Esophagus muscularis mucosa (tissue), 4 donors: ENCODE measurements at regions not wholly inside any gene's neighbourhood (a gene's known extent, or its start where the extent isn't known, plus 50 kb on each side); places are given as distances from the start of the nearest gene placed in this dataset.

Experiments
- DNase-seq: peaks from one replicate; pipeline ENCODE4 v3.0.0-alpha.2; 2017; ENCODE audit errors: extremely low spot score
- H3K27ac ChIP-seq, 4 donors: fragments of 200-600 bp; sonication (generic); replicated peaks in 1 of 4; 1 replicate in 3 of 4; 2 replicates in 1 of 4; pipeline ENCODE4 v1.5.1; 2016 to 2019; ENCODE audit warnings: mild to moderate bottlenecking in 1 of 4
- H3K27me3 ChIP-seq, 4 donors: fragments of 200-600 bp; sonication (generic); one replicate each; pipeline versions ENCODE4 v1.5.1 to v1.6.0; 2016 to 2019
- H3K36me3 ChIP-seq, 4 donors: fragments of 200-600 bp; sonication (generic); one replicate each; pipeline ENCODE4 v1.5.1; 2016 to 2019
- H3K4me1 ChIP-seq, 4 donors: fragments of 200-600 bp; sonication (generic); one replicate each; pipeline ENCODE4 v1.5.1; 2016 to 2019
- H3K4me3 ChIP-seq, 4 donors: fragments of 200-600 bp; sonication (generic); 1 replicate in 2 of 4; 2 replicates in 2 of 4; pipeline ENCODE4 v1.5.1; 2016 to 2019; ENCODE audit warnings: mild to moderate bottlenecking in 4 of 4, moderate library complexity in 1 of 4
- H3K9me3 ChIP-seq, 4 donors: fragments of 200-600 bp; sonication (generic); 1 replicate in 3 of 4; 2 replicates in 1 of 4; pipeline ENCODE4 v1.5.1; 2016 to 2019
- CTCF ChIP-seq, 3 experiments: fragments of 200-600 bp in 2 of 3; fragments of 450-650 bp in 1 of 3; sonication (generic) in 2 of 3; IDR thresholded peaks; one replicate each; pipeline ENCODE4 v1.5.1; 2017 to 2019; ENCODE audit warnings: antibody characterized with exemption in 3 of 3, mild to moderate bottlenecking in 2 of 3, moderate library complexity in 1 of 3
- EP300 ChIP-seq: sonication (generic); formaldehyde crosslinking; IDR thresholded peaks from one replicate; pipeline ENCODE4 v1.6.1; 2017; ENCODE audit warnings: antibody characterized with exemption
- POLR2A ChIP-seq: fragments of 450-650 bp; IDR thresholded peaks from one replicate; pipeline ENCODE4 v1.6.1; 2017; ENCODE audit warnings: antibody characterized with exemption, moderate library complexity, mild to moderate bottlenecking, low read depth
- POLR2AphosphoS5 ChIP-seq, 2 donors: sonication (generic); formaldehyde crosslinking; IDR thresholded peaks; one replicate each; pipeline ENCODE4 v1.6.1; 2017; ENCODE audit warnings: antibody characterized with exemption in 2 of 2
- WGBS: methylation state at CpG from one replicate; pipeline ENCODE4 v1.1.5; 2018; 5-methylcytosine and 5-hydroxymethylcytosine counted together
- intact Hi-C: fragments of 100-400 bp; cut with DNase I; formaldehyde crosslinking; loops from one replicate; pipeline ENCODE4 v1.15.1; 2023

DNA sequence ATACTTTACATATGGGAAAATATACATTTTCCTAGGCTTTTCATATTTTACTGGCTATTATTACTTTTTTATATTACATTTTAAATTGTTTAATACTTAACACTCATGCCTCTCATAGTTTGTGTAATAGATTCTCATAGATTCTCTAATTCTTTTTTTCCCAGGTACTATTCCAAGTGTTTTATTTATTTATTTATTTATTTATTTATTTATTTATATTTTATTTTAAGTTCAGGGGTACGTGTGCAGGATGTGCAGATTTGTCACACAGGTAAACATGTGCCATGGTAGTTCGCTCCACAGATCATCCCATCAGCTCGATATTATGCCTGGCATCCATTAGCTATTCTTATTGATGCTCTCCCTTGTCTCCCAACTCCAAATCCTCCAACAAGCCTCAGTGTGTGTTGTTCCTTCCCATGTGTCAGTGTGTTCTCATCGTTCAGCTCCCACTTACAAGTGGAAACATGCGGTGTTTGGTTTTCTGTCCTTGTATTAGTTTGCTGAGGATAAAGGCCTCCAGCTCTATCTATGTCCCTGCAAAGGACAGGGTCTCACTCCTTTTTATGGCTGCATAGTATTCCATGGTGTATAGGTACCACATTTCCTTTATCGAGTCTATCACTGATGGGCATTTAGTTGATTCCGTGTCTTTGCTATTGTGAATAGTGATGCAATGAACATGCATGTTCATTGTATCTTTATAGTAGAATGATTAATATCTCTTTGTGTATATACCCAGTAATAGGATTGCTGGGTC is 205.4 kb upstream of the P2RY1 start:
- Histone ChIP-seq H3K4me1 (no peaks in the 10 kb centered on the region), H3K27me3 (no peaks in the 10 kb centered on the region), H3K27ac (no peak overlapping the region), H3K36me3 (no peaks in the 10 kb centered on the region), H3K9me3 (no peaks in the 10 kb centered on the region), H3K4me3 (no peak overlapping the region)
- WGBS = 86% methylated on average over 7 of the region's 7 CpGs
- intact Hi-C loops = no loop called here
- TF ChIP-seq CTCF (IDR thresholded peaks at IDR 0.05) (no peak), POLR2AphosphoS5 (IDR thresholded peaks at IDR 0.05) (no peak), EP300 (no peak), POLR2A (no peak)
- no peak for DNase-seq

GRCh38 chr3:152635389-152635788 is 199.5 kb upstream of the P2RY1 start:
- intact Hi-C loops = no loop called here
- no peaks in the 10 kb centered on the region for H3K9me3 ChIP-seq
- TF ChIP-seq POLR2A = no peak
- TF ChIP-seq EP300 = no peak
- TF ChIP-seq POLR2AphosphoS5 (IDR thresholded peaks at IDR 0.05) = no peak
- TF ChIP-seq CTCF (IDR thresholded peaks at IDR 0.05) = no peak

GRCh38 chr3:152636651-152637050 is 198.3 kb upstream of the P2RY1 start:
- intact Hi-C loops = no loop called here
- WGBS = 86% methylated on average over 4 of the region's 4 CpGs
- no peaks in the 10 kb centered on the region for H3K4me1 ChIP-seq
- no peaks in the 10 kb centered on the region for H3K36me3 ChIP-seq
- H3K27me3 ChIP-seq = no peaks in the 10 kb centered on the region
- no peak for TF ChIP-seq CTCF (IDR thresholded peaks at IDR 0.05)
- no peak for TF ChIP-seq POLR2AphosphoS5 (IDR thresholded peaks at IDR 0.05)
- TF ChIP-seq EP300 = no peak
- TF ChIP-seq POLR2A = no peak
- H3K9me3 ChIP-seq = no peaks in the 10 kb centered on the region
- H3K4me3 ChIP-seq = no peak overlapping the region
- no peak overlapping the region for H3K27ac ChIP-seq
- no peak for DNase-seq

More at GRCh38 chr3:152635389-152635788, 199.5 kb upstream of the P2RY1 start:
- H3K4me3 ChIP-seq = no peak overlapping the region
- H3K4me1 ChIP-seq = no peaks in the 10 kb centered on the region
- DNase-seq = no peak
- H3K27ac ChIP-seq = no peak overlapping the region
- H3K36me3 ChIP-seq = no peaks in the 10 kb centered on the region
- H3K27me3 ChIP-seq = no peaks in the 10 kb centered on the region

DNA sequence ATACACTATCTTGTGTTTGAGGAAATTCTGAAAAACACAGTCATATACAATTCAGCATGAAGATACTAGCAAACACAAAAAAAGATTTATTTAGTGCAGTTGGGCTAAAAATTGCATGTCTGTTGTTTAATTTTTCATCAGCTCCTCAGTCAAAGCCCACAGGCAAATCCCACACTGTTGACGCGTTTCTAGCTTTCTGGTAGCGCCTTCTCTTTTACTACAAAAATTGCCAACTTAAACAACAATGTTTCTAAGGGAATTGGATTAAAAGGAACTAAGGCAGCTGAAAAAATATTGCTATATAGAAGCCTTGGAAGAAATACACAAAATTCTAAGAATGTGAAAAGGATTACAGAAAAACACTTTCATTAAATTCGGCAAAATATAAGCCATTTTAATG is 196.7 kb upstream of the P2RY1 start:
- TF ChIP-seq EP300 (no peak), POLR2A (no peak), CTCF (IDR thresholded peaks at IDR 0.05) (no peak), POLR2AphosphoS5 (IDR thresholded peaks at IDR 0.05) (no peak)
- Histone ChIP-seq H3K36me3 (no peaks in the 10 kb centered on the region), H3K27me3 (no peaks in the 10 kb centered on the region), H3K27ac (no peak overlapping the region), H3K4me3 (no peak overlapping the region), H3K4me1 (no peaks in the 10 kb centered on the region), H3K9me3 (no peaks in the 10 kb centered on the region)
- 85% methylated on average over 4 of the region's 4 CpGs for WGBS
- intact Hi-C loops = no loop called here
- no peak for DNase-seq
